H9 (cell line): ENCODE measurements at regions not wholly inside any gene's neighbourhood (a gene's known extent, or its start where the extent isn't known, plus 50 kb on each side); places are given as distances from the start of the nearest gene placed in this dataset.

ENCODE experiments used
- DNase-seq: peaks from one replicate; pipeline ENCODE4 v3.0.0-alpha.2; 2017
- H2AFZ ChIP-seq: one replicate; pipeline ENCODE4 v1.6.1; 2013; ENCODE audit warnings: mild to moderate bottlenecking, low read length, control low read depth, moderate library complexity
- H2AK5ac ChIP-seq: 2 replicates; pipeline ENCODE4 v1.6.1; 2013; ENCODE audit warnings: low read length, control low read depth, mixed read lengths; ENCODE audit not compliant: insufficient read length
- H2BK120ac ChIP-seq: one replicate; pipeline ENCODE4 v1.6.1; 2013; ENCODE audit warnings: low read depth, mild to moderate bottlenecking, low read length, control low read depth, inconsistent platforms; ENCODE audit not compliant: poor library complexity, severe bottlenecking
- H2BK12ac ChIP-seq: 2 replicates; pipeline ENCODE4 v1.6.1; 2013; ENCODE audit warnings: low read length, control low read depth, mixed read lengths, low read depth; ENCODE audit not compliant: insufficient read length
- H2BK15ac ChIP-seq: 2 replicates; pipeline ENCODE4 v1.6.1; 2013; ENCODE audit warnings: low read depth, low read length, control low read depth
- H2BK20ac ChIP-seq: one replicate; pipeline ENCODE4 v1.6.1; 2013; ENCODE audit warnings: low read depth, mild to moderate bottlenecking, low read length, control low read depth, inconsistent platforms; ENCODE audit not compliant: poor library complexity, severe bottlenecking
- H2BK5ac ChIP-seq: 2 replicates; pipeline ENCODE4 v1.6.1; 2013; ENCODE audit warnings: low read length, control low read depth, mixed read lengths; ENCODE audit not compliant: insufficient read length
- H3K14ac ChIP-seq: 2 replicates; pipeline ENCODE4 v1.6.1; 2013; ENCODE audit warnings: low read length, control low read depth; ENCODE audit not compliant: insufficient read depth
- H3K18ac ChIP-seq: 2 replicates; pipeline ENCODE4 v1.6.1; 2013; ENCODE audit warnings: low read depth, mild to moderate bottlenecking, mixed read lengths, low read length, control low read depth; ENCODE audit not compliant: insufficient read length
- H3K23ac ChIP-seq: 2 replicates; pipeline ENCODE4 v1.6.1; 2013; ENCODE audit warnings: low read length, control low read depth, mixed read lengths, low read depth; ENCODE audit not compliant: insufficient read length
- H3K23me2 ChIP-seq: 2 replicates; pipeline ENCODE4 v1.6.1; 2013; ENCODE audit warnings: low read depth, mild to moderate bottlenecking, mixed read lengths, low read length, control low read depth; ENCODE audit not compliant: insufficient read length, poor library complexity, severe bottlenecking
- H3K27ac ChIP-seq: 2 replicates; pipeline ENCODE4 v1.5.1; 2013; ENCODE audit warnings: low read length, control low read depth, mixed read lengths, low read depth; ENCODE audit not compliant: insufficient read length
- H3K27me3 ChIP-seq: 2 replicates; pipeline ENCODE4 v1.6.1; 2013; ENCODE audit warnings: low read length, control low read depth, inconsistent platforms; ENCODE audit not compliant: insufficient read depth
- H3K4ac ChIP-seq: 2 replicates; pipeline ENCODE4 v1.6.1; 2013; ENCODE audit warnings: low read depth, mild to moderate bottlenecking, control low read depth, inconsistent platforms, low read length, moderate library complexity
- H3K4me1 ChIP-seq: 2 replicates; pipeline ENCODE4 v1.6.1; 2013; ENCODE audit warnings: low read length, control low read depth, inconsistent platforms; ENCODE audit not compliant: insufficient read depth
- H3K4me2 ChIP-seq: 2 replicates; pipeline ENCODE4 v1.6.1; 2013; ENCODE audit warnings: low read length, control low read depth, mixed read lengths; ENCODE audit not compliant: insufficient read length, insufficient read depth
- H3K56ac ChIP-seq: 2 replicates; pipeline ENCODE4 v1.6.1; 2013; ENCODE audit warnings: low read depth, mild to moderate bottlenecking, mixed read lengths, low read length, control low read depth; ENCODE audit not compliant: insufficient read length
- H3K79me1 ChIP-seq: 2 replicates; pipeline ENCODE4 v1.6.1; 2013; ENCODE audit warnings: low read depth, mild to moderate bottlenecking, moderate library complexity, low read length, control low read depth, inconsistent platforms; ENCODE audit not compliant: insufficient read depth, poor library complexity, severe bottlenecking
- H3K79me2 ChIP-seq: 2 replicates; pipeline ENCODE4 v1.6.1; 2013; ENCODE audit warnings: low read length, control low read depth, inconsistent platforms; ENCODE audit not compliant: insufficient read depth
- H3K9ac ChIP-seq: 2 replicates; pipeline ENCODE4 v1.6.1; 2013; ENCODE audit warnings: low read length, control low read depth, mixed read lengths; ENCODE audit not compliant: insufficient read length; ENCODE audit errors: extremely low read depth
- H3K9me3 ChIP-seq: one replicate; pipeline ENCODE4 v1.6.1; 2013; ENCODE audit warnings: low read depth, low read length, inconsistent platforms; ENCODE audit not compliant: control insufficient read depth
- H3T11ph ChIP-seq: one replicate; pipeline ENCODE4 v1.6.1; 2013; ENCODE audit warnings: mild to moderate bottlenecking, low read length, control low read depth, inconsistent platforms
- H4K20me1 ChIP-seq: one replicate; pipeline ENCODE4 v1.6.1; 2013; ENCODE audit not compliant: control insufficient read depth, insufficient read length, insufficient read depth
- H4K5ac ChIP-seq: 2 replicates; pipeline ENCODE4 v1.6.1; 2013; ENCODE audit warnings: low read depth, mild to moderate bottlenecking, mixed read lengths, low read length, control low read depth; ENCODE audit not compliant: insufficient read length
- H4K8ac ChIP-seq: replicated peaks from 2 replicates; pipeline ENCODE4 v1.6.1; 2013; ENCODE audit warnings: low read length, control low read depth, mixed read lengths, low read depth; ENCODE audit not compliant: insufficient read length
- H4K91ac ChIP-seq: 2 replicates; pipeline ENCODE4 v1.6.1; 2013; ENCODE audit warnings: low read depth, mild to moderate bottlenecking, moderate library complexity, mixed read lengths, low read length, control low read depth; ENCODE audit not compliant: insufficient read length
- H3K27ac Mint-ChIP-seq, 3 experiments: 2 replicates in 2 of 3; 3 replicates in 1 of 3; pipeline ENCODE4 v1.8.0; 2020 to 2021; ENCODE audit warnings: mixed read lengths in 3 of 3, mild to moderate bottlenecking in 1 of 3, moderate library complexity in 1 of 3
- H3K27me3 Mint-ChIP-seq: 2 replicates; pipeline ENCODE4 v1.8.0; 2021; ENCODE audit warnings: low read depth, mild to moderate bottlenecking, moderate library complexity, mixed read lengths
- H3K36me3 Mint-ChIP-seq, 3 experiments: 2 replicates in 2 of 3; 3 replicates in 1 of 3; pipeline ENCODE4 v1.8.0; 2020 to 2021; ENCODE audit warnings: low read depth in 3 of 3, mixed read lengths in 3 of 3; ENCODE audit not compliant: insufficient read depth in 1 of 3
- H3K4me1 Mint-ChIP-seq, 2 experiments: 2 replicates each; pipeline ENCODE4 v1.8.0; 2020; ENCODE audit warnings: mixed read lengths in 2 of 2
- H3K4me3 Mint-ChIP-seq, 2 experiments: 2 replicates in 1 of 2; 3 replicates in 1 of 2; pipeline ENCODE4 v1.8.0; 2020 to 2021; ENCODE audit warnings: mild to moderate bottlenecking in 2 of 2, mixed read lengths in 2 of 2, moderate library complexity in 1 of 2
- H3K9me3 Mint-ChIP-seq, 2 experiments: 2 replicates in 1 of 2; 3 replicates in 1 of 2; pipeline ENCODE4 v1.8.0; 2020; ENCODE audit warnings: mild to moderate bottlenecking in 2 of 2, mixed read lengths in 2 of 2, moderate library complexity in 1 of 2
- CTCF ChIP-seq: fragments of 200-600 bp; sonication (generic); conservative IDR thresholded peaks from 3 replicates; pipeline ENCODE4 v1.8.0; 2021; ENCODE audit warnings: antibody characterized with exemption, mild to moderate bottlenecking
- WGBS: extraction: QIAGEN DNeasy Blood & Tissue Kit; methylation state at CpG from one replicate; pipeline ENCODE4 v1.1.7; 2013; ENCODE audit warnings: missing lambda C conversion rate, low lambda C conversion rate, mixed read lengths; ENCODE audit not compliant: insufficient read length; ENCODE audit errors: extremely low coverage; 5-methylcytosine and 5-hydroxymethylcytosine counted together

- H4K91ac ChIP-seq: no peak overlapping the region
- no peak for DNase-seq
- no peaks in the 10 kb centered on the region; the same call in 1 of the 2 replicates for H3K4me1 ChIP-seq
- H3K18ac ChIP-seq: no peak overlapping the region
- H3K27me3 Mint-ChIP-seq: no peaks in the 10 kb centered on the region
- no peak overlapping the region for H3K4me2 ChIP-seq
- H2BK20ac ChIP-seq: no peak overlapping the region
- H3K56ac ChIP-seq: no peak overlapping the region
- H3K9me3 ChIP-seq: no peaks in the 10 kb centered on the region
- H2AK5ac ChIP-seq: no peak overlapping the region
- H3K23me2 ChIP-seq: no peaks in the 10 kb centered on the region
- no peak overlapping the region for H4K5ac ChIP-seq
- H3K36me3 Mint-ChIP-seq: no peaks in the 10 kb centered on the region
- no peak overlapping the region for H3K27ac ChIP-seq
- H3K27ac Mint-ChIP-seq: no peak overlapping the region
- H3K14ac ChIP-seq: no peak overlapping the region
- no peak overlapping the region for H2BK15ac ChIP-seq
- no peak overlapping the region for H3K4me3 Mint-ChIP-seq
- H3K23ac ChIP-seq: no peak overlapping the region
- TF ChIP-seq CTCF: no peak
- no peaks in the 10 kb centered on the region for H4K20me1 ChIP-seq
- H2BK120ac ChIP-seq: no peak overlapping the region
- no CpG with 5 or more reads among the region's 5 CpGs for WGBS
- no peak overlapping the region for H4K8ac ChIP-seq
- no peak overlapping the region for H2AFZ ChIP-seq
- no peak overlapping the region for H3T11ph ChIP-seq
- H3K9me3 Mint-ChIP-seq: no peaks in the 10 kb centered on the region
- no peak overlapping the region for H3K9ac ChIP-seq
- no peak overlapping the region for H2BK12ac ChIP-seq
- H3K79me1 ChIP-seq: no peaks in the 10 kb centered on the region
- no peaks in the 10 kb centered on the region for H3K27me3 ChIP-seq
- no peak overlapping the region for H2BK5ac ChIP-seq
- peaks cover 13 to 19% of the 10 kb centered on the region in 2 experiments for H3K4me1 Mint-ChIP-seq
- H3K4ac ChIP-seq: no peak overlapping the region
- no peaks in the 10 kb centered on the region for H3K79me2 ChIP-seq
These were observed 1159.7 kb downstream of the BCL11B start for GRCh38 chr14:98112194-98112780.
